GM21381 (cell line): ENCODE measurements at regions not wholly inside any gene's neighbourhood (a gene's known extent, or its start where the extent isn't known, plus 50 kb on each side); places are given as distances from the start of the nearest gene placed in this dataset.
"Not testable (repeated sequence)": the region's sequence is repeated elsewhere in the genome, so short reads cannot be mapped to it uniquely, and the experiment has no call there.

ENCODE experiments used
- ATAC-seq: cut with Tn5 transposase; IDR thresholded peaks from one replicate; pipeline ENCODE4 v1.9.1; 2021; ENCODE audit warnings: mild to moderate bottlenecking, moderate library complexity; ENCODE audit not compliant: unreplicated experiment

GRCh38 chr6:132060591-132060990, 109.4 kb upstream of the CCN2 start:
- ATAC-seq, result no peak

- no peak for ATAC-seq
These were observed 107.8 kb upstream of the CCN2 start for GRCh38 chr6:132058975-132059374.

DNA sequence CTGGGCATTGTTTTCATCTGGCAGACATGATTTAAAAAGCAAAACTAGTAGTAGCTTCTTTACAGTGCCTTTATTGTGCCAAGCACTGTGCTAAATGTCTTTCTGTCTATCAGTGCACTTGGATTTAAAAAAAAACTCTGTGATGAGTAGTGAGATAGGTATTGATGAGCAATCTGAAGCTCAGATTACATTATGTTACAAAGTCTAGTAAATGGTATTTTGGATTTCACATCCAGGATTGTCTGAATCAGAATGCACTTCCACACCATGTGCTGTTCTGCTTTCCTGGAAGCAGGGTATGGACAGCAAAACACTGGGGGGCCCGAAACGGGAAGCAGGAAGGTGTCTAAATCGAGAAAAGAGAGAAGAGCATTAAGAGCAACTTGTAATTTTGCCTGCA, 103.4 kb upstream of the CCN2 start:
- ATAC-seq, result no peak

GRCh38 chr6:132053511-132053910, 102.3 kb upstream of the CCN2 start:
- no peak for ATAC-seq

DNA sequence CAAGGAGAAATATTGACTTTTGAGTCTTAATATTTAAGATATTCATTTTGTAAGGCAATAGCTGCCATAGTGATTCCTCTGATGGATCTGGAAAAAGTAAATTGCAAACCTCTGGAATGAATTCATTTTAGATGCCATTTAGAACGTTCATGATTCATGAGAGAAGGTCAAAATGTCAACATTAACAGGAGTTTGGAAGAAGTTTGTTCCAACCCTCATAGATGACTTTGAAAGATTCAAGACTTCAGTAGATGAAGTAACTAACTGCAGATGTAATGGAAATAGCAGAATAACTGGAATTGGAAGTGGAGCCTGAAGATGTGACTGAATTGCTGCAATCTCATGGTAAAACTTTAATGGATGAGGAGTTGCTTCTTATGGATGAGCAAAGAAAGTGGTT, 100.9 kb upstream of the CCN2 start:
- no peak for ATAC-seq

DNA sequence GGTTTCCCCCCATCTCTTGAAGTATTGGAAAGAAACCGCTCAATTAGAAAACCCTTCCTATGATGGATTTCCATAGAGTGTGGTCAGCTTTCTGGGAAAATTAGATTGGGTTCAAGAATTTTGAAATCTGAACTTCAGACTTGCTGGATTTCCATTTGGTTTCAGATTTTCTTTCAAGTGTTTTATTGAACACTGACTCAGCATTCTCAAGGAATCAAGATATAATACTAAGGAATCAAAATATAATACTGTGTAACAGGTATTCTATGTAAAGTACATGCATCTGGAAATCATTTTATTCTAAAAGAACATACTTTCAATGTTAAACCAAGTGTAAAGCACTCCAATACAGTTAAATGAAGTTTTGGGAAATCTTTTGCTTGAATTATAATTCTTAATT, 94.7 kb upstream of the CCN2 start:
- ATAC-seq, result no peak

DNA sequence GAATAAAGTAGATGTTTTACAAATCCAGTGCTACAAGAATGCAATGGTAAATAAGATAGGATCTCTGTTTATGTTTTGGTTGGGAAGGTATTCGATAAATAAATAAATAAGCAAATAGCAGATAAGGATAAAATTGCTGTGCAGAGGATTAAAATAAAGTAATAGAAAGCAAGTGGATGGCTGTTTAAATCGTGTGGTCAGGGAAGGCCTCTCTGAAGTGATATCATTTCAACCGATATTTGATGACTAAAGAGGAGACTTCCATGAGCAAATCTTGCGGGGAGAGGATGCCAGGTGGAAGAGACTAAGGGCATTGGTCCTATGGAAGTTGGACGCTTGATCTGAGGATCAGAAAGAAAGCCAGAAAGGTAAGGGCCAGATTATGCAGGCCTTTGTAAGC, 92.0 kb upstream of the CCN2 start:
- no peak for ATAC-seq

- ATAC-seq, result no peak
These were observed 90.5 kb upstream of the CCN2 start for GRCh38 chr6:132041706-132042105.

- no peak for ATAC-seq
These were observed 76.9 kb upstream of the CCN2 start for GRCh38 chr6:132028029-132028428.

- no peak for ATAC-seq
These were observed 74.3 kb upstream of the CCN2 start for GRCh38 chr6:132025468-132025867.

GRCh38 chr6:132023490-132023889, 72.3 kb upstream of the CCN2 start:
- no peak for ATAC-seq

GRCh38 chr6:132021552-132022375, 70.6 kb upstream of the CCN2 start:
- no peak for ATAC-seq

DNA sequence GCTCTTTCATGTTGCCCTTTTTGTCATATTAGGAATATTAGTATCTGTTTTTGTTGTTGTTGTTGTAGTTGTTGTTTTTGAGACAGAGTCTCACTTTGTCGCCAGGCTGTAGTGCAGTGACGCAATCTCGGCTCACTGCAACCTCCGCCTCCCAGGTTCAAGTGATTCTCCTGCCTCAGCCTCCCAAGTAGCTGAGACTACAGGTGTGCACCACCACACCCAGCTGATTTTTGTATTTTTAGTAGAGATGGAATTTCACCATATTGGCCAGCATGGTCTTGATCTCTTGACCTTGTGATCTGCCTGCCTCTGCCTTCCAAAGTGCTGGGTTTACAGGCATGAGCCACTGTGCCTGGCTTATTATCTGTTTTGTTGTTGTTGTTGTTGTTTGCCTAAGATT, 69.7 kb upstream of the CCN2 start:
- ATAC-seq, result not testable (repeated sequence)

DNA sequence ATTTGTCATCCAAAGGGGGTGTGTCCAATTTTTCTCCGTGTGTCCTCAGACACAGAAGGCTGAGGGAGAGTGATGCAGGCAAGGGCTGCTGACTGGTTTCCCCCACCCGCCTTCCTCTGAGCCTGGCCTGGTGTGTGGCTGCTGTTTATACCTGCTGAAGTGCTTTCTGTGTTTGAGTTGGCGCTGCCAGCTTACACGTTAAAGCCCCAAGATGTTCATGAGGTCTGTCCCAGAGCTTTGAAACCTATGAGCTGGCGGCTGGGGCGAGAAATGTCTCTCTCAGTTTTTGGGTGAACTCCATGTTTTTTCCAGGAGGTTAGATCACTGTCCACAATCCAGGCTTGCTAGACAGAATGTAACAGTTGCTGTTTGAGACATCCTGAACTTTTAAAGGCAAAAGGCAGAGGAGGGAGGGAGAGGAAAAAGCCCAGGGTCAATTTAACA, 69.0 kb upstream of the CCN2 start:
- no peak for ATAC-seq

- ATAC-seq, result no peak
These were observed 68.4 kb upstream of the CCN2 start for GRCh38 chr6:132019586-132019985.

DNA sequence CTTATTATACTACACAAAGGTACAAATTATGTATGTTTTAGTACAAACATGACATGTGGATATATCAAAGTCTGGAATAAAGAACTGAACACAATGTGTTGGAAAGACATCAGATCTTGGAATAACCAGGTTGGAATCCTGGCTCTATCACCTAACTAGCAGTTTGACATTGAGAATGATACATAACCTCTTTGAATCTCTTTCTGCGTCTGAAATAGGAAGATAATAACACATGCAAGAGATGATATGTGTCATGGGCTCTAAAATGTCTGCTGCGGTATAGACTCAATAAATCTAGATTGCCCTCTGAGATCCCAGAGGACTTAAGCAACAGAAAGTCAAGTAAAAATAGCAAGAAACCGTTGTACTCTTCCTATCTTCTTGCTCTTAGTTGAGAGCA, 66.8 kb upstream of the CCN2 start:
- ATAC-seq, result no peak

DNA sequence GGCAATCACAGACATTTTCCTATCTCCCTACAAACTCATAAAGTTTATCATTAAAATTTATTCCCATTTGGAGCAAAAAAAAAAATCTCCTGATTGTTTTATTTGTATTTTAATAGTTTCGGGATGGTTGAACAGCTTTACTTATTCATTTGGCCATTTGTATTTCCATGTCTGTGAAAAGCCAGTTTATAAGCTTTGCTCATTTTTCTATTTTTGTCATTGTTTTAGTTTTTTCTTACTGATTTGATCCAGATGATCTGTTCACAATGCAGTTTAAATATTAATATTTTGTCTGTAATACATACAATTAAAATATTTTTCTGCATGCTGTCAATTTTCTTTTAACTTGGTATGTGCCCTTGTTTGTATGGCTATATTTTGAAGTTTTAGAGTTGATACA, 65.2 kb upstream of the CCN2 start:
- ATAC-seq, result no peak

- ATAC-seq, result no peak
These were observed 60.4 kb upstream of the CCN2 start for GRCh38 chr6:132011582-132011981.

DNA sequence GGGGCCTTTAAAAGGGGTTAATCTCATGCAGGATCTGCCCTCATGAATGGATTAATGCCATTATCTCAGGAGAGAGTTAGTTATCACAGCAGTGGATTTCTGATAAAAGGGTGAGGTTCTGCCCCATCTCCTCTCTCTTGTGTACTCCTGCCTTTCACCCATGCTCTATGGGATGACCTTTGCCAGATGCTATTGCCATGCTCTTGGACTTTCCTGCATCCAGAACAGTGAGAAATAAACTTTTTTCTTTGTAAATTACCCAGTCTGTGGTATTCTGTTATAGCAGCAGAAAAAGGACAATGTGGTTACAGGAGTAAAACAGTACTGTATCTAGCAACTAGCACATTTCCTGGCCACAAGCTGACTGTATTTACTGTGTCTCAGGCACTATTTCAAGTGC, 58.0 kb upstream of the CCN2 start:
- no peak for ATAC-seq

DNA sequence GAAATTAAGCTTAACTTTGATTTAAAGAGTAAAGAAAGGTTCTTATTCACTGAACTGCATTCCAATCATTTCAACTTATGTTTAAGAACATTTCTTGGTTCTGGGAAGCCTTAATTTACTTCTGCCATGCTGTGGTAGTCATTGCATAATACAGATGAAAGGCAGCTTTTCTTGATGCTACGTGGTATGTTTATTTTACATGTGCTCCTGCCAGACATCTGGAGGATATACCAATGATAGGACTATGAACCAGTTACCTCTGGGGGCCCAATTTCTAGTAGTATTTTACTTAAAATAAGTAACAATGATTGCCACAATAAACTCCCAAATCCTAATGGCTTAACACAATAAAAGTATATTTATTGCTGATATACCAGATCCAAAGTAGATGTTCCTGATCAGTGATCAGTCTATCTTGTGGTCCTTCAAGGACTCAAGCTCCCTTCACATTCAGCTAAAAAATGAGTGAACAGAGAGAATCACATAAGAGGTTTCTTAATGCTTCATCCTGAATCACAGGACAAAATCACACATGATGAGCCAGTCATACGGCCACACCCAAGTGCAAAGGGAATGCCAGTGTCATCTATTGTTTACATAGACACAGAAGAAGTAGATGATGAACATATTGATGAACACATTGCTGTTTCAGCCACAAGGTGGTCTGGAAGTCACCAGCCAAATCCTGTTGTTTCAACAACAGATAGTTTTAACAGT, 56.5 kb upstream of the CCN2 start:
- no peak for ATAC-seq

GRCh38 chr6:132005178-132005577, 54.0 kb upstream of the CCN2 start:
- no peak for ATAC-seq

DNA sequence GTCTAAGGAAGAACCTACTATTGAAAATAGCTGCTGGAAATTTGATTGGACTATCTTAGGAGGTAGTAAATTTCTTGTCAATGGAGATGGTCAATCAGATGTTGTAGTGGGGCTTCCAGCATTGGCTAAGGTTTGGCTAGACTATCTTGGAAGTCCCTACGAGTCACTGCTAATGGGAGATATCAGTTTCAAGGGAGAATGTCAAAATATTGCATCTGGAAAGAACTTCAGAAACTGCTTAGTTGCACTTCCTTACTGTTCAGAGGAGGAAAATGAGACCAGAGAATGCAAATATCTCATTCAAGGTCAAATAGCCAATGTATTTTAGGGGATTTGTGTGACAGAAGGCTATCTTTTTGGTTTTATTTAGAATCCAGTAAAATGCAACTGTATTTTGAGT, 53.5 kb upstream of the CCN2 start:
- ATAC-seq, result no peak
